ENCODE measurements at regions not wholly inside any gene's neighbourhood (a gene's known extent, or its start where the extent isn't known, plus 50 kb on each side); places are given as distances from the start of the nearest gene placed in this dataset.

DNA sequence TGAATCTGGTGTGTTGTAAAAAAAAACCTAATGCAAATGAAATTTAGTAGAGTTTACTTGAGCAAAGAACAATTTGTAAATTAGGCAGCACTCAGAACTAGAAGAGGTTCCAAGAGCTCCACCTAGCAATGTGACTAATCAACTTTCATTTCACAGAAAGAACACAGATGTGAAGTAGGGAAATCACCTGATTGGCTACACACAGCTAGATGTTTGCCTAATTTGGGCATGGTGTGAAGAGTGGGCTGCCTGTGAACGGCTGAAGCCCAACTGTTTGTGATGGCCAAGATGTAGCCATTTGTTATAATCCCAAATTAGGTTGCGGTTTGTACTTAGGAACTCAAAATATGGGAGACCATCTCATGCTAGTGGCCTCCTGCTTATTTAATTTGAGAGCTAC lies 724.4 kb upstream of the SLITRK5 start:
- no peak for DNase-seq (ENCODE audit: low read depth)

DNA sequence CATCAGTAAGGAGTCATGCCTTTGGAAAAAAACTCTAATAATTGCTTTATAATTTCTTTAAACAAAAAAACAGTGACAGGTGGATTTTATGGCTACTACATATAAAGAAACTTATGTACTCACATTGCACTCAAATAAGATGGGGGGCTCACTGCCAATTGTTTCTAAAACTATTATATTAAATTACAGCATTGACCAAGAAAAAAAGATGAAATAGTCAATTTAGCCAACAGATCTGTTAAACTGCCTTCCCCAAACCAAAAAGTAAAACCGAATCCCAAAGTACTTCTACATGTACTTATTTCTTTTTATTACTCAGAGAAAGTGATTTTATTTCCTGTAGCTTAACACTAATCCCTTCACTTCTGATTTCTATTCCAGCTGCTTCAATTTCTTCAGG lies 716.8 kb upstream of the SLITRK5 start:
- DNase-seq (ENCODE audit: low read depth) = no peak

DNA sequence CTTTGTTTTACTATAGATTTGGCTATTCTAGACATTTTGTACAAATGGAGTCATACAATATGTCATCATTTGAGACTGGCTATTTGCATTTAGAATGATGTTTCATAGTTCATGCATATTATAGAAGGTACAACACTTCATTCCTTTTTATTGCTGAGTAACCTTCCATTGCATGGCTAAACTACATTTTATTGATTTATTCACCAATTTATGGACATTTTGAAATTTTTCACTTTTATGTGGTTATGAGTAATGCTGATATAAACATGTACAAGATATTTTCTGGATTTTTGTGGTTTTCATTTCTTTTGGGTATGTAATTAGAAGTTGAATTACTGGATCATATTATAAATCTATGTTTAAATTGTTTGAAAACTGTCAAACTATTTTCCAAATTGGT lies 710.3 kb upstream of the SLITRK5 start:
- no peak for DNase-seq (ENCODE audit: low read depth)

DNA sequence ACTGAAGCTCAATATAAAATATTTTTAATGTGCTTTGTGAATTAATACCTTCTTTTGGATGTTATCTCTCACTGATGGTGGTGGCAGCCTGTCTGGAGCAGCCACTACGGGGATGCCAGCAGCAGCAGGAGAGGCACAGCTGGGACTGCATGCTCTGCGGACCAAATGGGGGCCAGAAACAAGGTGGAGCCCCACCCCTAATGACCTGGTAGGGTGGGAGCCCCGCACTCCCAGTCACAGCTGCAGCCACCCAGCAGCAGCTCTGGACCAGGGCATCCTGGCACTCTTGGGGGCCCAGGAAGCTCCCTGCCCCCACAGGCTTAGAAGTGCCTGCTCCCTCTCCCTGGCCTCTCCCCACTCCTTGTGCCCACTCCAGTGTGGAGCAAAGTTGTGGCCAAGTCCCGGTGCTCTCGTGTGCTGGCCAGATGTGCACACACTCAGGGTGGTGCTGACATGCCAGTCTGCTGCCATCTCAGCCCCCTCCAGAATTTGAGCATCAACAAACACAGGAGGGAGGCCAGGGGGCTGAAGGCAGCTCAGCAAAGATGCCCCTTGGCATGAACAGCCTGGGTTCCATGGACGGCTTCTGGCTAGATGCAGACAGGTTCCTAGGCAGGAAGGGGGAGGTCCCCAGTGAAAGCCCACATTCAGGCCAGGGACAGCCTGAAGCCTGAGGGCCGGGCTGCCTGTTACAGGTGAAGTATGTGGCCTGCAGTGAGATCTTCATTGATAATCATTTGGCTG lies 696.7 kb upstream of the SLITRK5 start:
- no peak for DNase-seq (ENCODE audit: low read depth)

DNA sequence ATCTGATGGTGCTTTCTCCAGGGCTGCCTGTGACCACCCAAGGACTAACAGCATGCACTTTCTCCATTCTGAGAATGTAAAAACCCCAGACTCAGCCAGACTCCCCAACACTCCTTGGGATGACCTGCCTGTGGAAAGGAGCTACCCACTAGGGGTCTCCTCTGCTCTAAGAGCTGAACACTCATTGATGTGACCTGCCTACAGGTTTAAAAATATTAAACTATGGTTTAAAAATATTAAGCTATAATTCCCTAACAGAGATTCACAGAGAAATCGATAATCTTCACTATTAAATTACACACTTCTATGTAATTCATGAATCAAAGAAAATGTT lies 696.2 kb upstream of the SLITRK5 start:
- no peak for DNase-seq (ENCODE audit: low read depth)

DNA sequence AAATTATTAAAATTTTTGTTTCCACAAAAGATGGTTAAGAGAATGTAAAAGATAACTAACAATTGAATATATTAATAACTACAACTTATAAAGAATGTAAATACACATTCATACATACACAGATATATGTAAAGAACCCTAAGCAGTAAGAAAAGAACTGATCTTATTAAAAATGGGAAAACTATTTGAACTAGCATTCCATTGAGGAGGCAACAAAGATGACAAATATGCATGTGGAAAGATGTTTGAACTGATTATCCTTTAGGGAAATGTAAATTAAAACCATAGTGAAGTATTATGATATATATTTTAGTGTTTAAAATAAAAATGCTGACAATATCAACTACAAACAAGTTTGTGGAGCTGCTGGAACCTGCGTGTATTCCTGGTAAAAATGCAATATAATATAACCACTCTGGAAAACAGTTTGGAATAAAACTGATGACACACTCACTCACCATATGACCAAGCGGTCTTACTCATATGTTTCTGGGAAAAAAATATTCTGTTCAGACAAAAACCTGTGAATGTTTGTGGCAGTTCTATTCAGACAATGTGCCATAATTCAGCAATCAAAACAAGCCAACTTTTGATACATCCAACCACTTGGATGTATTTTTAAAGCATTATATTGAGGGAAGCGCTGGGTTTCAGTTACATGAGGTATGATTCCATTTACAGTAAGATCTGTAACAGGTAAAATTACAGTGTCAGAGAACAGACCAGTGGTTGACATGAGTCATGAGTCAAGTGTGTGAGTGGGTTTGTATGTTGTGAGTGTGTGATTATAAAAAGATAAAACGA lies 694.4 kb upstream of the SLITRK5 start:
- DNase-seq (ENCODE audit: low read depth) = no peak

DNA sequence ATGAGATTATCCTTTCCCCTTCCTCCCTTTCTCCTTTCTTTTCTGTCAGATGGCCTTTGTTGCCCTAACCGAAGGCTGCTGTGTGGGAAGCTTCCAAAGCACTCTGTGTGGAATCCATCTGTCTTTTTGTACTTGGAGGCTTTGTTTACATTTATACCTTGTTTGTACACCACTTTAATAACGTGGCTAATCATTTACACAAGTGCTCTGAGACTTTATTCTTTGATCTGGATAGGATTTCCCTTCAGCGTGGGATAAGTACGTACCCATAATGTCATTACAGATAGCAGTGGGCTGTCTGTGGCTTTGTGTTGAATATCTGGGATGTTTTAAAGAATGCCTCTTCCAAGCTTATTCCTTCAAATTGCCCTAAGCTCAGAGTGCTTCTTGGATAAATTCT lies 684.7 kb upstream of the SLITRK5 start:
- no peak for DNase-seq (ENCODE audit: low read depth)

DNA sequence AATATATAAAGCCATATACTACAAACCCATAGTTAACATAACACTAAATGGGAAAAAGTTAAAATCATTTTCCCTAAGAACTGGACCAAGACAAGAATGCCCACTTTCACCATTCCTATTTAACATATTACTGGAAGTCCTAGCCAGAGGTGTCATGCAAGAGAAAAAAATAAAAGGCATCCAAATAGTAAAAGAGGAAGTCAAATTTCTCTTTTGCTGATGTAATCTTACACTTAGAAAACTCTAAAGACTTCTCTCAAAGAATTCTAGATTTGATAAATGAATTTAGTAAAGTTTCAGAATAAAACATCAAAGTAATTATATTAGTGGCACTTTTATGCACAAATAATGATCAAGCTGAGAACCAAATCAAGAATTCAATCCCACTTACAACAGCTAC lies 678.9 kb upstream of the SLITRK5 start:
- DNase-seq (ENCODE audit: low read depth) = no peak

DNA sequence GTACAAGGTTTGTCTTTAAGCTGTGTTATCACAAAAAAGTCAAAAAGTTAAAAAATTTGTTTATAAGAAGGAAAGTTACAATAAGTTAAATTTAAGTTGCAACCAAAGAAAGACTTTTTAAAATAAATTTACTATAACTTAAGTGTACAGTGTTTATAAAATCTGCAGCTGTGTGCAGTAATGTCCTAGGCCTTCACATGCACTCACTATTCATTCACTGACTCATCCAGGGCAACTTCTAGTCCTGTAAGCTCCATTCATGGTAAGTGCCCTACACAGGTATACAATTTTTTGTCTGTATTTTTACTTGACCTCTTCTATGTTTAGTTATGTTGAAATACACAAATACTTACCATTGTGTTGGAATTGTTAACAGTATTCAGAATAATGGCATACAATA lies 667.9 kb upstream of the SLITRK5 start:
- no peak for DNase-seq (ENCODE audit: low read depth)

DNA sequence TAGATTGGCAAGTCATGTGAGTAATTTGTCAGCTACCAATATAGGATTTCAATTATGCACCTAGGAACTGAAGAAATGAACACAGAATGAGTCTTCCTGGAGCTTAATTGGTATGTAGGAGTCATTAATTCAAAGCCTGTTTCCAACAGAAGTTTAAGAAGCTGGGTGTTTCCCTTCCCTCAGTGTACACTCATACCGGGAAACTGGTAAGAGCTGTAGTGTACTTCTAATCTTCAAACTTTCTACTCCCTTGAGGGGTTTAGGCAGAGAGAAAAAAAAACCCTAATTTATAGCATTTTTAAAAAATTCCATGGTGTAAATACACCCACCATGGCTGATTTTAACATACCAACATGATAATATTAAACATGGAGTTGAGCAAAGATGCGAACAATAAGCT lies 665.7 kb upstream of the SLITRK5 start:
- DNase-seq (ENCODE audit: low read depth) = no peak

DNA sequence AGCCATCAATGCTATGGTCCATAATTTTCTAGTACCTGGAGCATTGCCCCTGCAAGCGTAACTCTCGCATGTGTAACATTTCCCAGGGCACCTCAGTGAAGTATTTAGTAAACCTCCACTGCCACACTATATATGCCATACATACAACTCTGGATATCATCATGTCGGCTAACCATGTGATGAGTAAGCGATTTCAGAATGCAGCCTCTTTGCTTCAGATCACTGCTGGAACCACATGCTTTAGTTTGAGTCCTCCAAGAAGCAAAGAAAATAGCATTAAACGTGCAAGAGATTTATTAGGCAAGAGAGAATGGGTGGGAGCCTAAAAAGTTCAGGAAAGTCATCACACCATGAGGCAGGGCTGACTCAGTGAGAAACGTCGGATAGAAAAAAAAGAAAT lies 635.6 kb upstream of the SLITRK5 start:
- DNase-seq (ENCODE audit: low read depth) = no peak

DNA sequence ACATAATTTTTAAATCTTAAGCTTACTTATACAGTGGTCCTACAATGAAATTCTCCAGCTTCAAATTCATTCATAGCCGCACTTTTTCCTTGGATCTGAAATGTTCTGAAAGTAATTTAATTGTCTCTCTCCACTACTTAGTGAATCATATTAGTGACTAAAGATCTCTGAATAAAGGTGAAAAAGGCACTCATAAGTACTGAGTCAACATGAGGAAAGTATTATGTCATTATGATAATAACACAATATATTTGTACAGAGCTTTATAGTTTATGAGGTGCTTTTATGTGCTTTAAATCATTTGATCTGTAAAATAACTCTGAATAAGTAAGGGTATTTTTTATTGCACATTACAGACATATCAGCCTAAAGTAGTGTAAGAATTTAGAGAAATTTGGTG lies 628.2 kb upstream of the SLITRK5 start:
- DNase-seq (ENCODE audit: low read depth) = no peak

DNA sequence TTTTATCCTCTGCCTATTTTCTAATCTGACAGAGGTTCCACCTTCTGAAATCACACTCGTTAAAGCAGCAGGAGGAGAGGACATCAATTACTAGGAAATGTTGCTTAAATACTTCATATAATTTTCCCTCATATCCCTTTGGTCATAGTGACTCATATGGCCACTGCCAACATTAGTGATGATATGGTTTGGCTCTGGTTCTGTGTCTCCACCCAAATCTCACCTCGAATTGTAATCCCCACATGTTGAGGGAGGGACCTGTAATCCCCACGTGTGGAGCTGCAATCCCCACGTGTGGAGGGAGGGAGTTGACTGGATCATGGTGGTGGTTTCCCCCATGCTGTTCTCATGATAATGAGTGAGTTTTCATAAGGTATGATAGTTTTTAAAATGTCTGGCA lies 618.4 kb upstream of the SLITRK5 start:
- DNase-seq (ENCODE audit: low read depth) = no peak

DNA sequence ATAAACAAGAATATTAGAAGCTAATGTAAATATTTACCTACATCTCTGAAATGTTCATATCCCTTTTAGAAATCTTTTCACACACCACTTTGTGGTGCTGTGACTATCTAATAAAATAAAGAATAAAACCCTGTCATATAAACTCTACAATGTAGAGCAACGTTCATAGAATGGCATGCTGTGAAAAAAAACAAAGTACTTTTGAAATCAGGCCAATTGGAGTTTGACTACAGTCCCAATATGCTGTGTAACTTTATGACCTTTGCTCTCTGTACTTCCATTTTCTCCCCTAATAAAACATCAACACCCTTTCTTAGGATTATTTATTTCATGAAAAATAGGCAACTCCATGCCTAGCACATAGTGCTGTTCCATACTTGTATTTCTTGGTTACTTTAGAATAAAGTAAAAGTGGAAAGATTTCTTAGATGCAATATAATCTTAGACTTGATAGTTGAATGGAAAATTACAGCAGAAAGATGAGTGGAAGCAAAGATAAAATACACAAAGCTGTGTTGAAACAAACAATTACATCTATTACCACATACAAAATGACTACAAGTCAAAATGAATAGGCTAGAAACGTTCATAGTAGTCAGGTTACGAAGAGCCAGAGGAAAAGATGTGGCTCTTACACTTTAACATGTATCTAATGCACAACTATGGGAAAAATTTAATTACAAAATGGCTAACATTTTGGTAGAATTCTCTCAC lies 613.2 kb upstream of the SLITRK5 start:
- DNase-seq (ENCODE audit: low read depth) = no peak

DNA sequence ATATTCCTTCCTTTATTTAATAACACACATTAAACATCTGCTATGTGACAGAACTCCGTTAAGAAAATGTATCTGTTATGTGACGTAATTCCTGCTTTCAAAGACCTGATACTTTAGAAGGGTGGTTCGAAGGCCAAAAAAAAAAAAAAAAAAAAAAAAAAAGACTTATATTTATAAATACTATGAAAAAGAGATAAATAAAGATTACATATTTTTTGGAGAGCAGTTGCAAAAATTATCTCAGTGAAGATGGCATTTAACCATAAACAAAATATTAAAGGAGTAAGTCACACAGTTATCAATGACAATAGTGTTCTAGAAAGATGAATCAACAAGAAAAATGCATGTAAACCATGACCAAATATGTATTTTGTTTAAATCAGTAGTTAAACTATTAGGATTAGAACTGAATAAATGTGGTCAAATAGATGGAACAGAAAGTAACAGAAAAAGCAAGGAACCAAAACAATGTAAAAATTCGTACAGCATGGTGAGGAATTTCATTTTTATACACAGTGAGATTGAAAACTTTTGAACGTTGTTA lies 612.3 kb upstream of the SLITRK5 start:
- no peak for DNase-seq (ENCODE audit: low read depth)

DNA sequence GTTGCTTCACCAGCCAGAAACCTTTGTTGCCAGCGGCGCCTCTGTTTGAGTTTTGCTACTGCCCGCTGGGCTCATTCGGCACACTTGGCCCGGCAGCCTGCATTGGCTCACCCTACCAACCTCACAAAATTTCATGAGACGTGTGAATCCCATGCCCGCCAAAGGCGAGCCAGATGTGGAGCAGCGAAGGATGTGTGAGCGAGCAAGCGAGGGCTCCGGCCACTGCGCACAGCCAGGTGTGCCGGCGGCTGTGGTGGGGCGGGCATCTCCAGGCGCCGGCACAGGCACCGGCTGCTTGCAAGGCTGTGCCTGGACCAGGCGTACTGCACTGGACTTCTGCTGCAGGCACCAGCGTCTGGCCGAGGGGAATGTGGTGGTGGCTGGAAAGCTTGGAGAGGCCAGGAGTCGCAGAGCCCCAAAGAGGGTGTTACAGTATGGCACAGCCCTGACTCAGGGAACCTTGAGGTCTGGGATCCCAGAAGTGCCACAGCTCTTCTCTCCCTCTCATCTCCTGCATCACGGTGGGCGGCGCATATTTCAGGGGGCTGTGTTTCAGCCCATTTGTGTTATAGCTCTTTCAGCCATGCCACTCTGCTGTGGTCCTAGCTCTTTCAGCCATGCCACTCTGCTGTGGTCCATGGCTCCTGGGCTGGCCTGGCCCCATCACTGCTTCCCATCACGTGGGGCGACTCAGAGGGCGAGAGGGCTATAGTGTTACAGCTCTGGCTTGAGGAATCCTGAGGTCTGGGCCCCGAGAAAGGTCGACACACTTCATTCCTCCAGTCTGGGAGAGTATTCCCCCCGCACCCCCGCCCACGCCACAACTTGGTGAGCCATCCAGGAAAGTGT lies 592.0 kb upstream of the SLITRK5 start:
- no peak for DNase-seq (ENCODE audit: low read depth)

DNA sequence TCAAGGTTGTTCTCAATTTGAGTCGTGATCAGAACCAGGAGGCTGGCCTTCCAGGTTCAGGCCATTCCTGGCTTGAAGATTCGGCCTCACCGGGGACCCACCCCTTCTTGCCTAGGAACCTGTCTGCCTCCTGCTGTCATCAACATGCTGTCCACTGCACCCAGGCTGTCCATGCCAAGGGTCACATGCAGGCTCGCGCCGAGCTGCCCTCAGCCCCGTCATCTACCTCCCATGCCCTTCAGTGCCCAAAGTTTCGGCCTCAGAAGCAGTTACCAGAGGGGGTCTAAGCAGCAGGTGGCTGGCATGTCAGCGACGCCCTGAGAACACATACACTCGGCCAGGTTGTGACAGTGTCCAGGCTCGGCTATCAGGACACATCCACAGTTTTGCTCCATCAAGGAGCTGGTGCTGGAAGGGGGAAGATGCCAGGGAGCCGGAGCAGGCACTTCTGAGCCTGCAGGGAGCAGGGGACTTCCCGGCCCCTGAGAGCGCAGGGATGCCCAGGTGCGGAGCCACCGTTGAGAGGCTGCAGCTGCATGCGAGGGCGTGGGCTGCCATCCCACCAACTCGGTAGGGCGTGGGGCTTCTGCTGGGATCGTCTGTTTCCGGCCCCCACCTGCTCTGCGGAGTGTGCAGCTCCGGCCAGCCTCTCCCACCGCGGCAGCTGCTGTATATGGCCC lies 590.9 kb upstream of the SLITRK5 start:
- no peak for DNase-seq (ENCODE audit: low read depth)

DNA sequence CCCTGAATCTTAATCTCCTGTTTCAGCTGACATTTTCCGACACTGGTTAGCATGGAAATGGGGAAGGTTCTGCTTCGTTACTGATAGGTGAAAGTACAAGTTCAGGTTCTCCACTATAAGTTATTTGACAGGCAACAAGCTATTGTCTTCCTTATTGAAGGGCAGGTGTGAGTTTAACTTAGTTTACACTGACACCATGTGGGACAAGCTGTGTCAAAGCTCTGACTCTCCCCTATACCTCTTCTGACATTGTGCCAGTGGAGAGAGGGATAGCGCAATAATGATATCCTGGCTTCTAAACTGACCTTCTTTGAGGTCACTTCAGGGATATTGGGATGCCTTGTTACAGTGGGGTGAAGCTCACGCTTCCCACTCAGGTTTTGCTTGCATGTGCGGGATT lies 587.0 kb upstream of the SLITRK5 start:
- DNase-seq (ENCODE audit: low read depth) = no peak

DNA sequence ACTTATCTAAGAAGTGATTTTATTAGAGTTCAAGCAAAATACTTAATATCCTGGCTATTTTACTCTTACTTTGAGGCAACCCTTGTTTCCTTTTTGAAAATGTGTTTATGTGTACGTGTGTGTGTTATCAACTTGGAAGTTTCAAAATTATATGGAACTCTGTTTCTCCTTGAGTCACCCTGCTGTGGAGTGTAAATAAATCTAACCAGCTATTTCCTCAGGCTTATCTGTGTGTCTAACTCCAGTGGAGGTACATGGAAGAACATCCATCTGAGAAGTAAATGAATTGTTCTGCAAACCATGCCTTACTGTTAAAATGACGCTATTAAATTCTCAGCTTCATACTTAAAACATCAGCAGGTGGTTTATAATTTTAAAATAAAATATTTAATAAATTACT lies 583.4 kb upstream of the SLITRK5 start:
- DNase-seq (ENCODE audit: low read depth) = no peak

DNA sequence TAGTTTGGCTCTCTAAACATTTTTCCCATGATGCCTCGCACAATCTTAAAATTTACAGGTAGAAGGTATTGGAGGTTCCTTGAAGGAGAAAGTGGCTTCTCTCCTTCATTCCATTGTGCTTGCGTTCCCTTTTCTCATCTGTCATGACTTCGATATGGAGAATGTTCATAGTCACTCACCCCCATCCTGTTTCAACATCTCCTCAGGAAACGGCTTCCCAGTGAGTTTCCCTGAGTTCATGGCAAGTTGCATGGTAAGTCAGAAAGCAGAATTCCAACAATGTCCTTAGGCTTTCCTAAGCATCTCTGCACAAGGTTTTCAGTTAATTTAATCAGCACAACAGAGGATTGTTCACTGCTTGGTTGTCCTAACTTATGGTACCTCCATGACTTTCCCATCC lies 581.8 kb upstream of the SLITRK5 start:
- no peak for DNase-seq (ENCODE audit: low read depth)

DNA sequence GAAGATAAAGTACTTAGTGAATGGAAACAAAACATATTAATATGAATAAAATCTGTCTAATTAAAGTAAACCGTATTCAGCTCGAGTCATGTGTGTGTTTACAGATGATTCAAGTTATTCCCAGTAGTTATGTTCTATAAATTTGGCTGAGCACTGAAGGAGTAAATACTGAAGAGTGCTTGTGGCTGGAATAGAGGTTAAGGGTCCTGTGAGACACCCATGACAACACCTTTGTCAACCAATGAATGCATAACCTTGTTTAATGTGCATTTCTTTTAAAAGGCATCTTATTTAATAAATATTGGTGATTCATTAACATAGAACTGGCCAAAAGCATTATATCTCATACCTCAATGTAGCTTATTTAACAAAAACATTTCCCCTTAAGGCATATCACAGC lies 577.8 kb upstream of the SLITRK5 start:
- DNase-seq (ENCODE audit: low read depth) = no peak

DNA sequence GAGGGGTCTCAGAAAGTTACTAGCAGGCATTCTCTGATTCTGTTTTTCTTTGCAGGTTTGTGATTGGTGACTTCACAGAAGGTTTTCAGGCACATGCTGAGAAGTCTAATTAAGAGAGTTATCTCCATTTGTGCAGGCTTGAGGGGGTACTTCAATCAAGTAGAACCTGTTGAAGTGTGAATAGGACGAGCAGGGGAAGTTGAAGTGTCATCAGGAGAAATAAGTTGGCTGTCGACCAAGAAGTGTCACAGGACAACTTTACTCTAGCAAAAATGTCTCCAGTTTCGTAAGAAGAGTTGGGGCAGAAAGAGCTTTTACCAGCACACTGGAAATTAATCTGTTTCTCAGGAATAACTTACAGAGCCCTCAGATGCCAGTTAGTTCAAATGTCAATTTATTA lies 576.5 kb upstream of the SLITRK5 start:
- DNase-seq (ENCODE audit: low read depth) = no peak
